ENCODE measurements at regions not wholly inside any gene's neighbourhood (a gene's known extent, or its start where the extent isn't known, plus 50 kb on each side); places are given as distances from the start of the nearest gene placed in this dataset.

GRCh38 chr2:8101614-8102277, 580.1 kb upstream of the ID2 start:
- TF ChIP-seq POU2F2 (IDR thresholded peaks at IDR 0.05; ENCODE audit: low read depth, low read length), result no peak
- no peak for TF ChIP-seq POLR2A (IDR thresholded peaks at IDR 0.05; ENCODE audit: low read depth, low read length)
- TF ChIP-seq POLR2AphosphoS5 (IDR thresholded peaks at IDR 0.05; ENCODE audit: low read depth, low read length), result no peak
- no peak for TF ChIP-seq TAF1 (IDR thresholded peaks at IDR 0.05; ENCODE audit: low read depth, low read length)
- no peak for TF ChIP-seq SPI1 (IDR thresholded peaks at IDR 0.05; ENCODE audit: low read depth, low read length)
- no peak for TF ChIP-seq PAX5 (IDR thresholded peaks at IDR 0.05; ENCODE audit: insufficient read depth, low read length, severe bottlenecking)

Measured in GM12891 (cell line).